Skeletal muscle cell (primary cell): ENCODE measurements at regions not wholly inside any gene's neighbourhood (a gene's known extent, or its start where the extent isn't known, plus 50 kb on each side); places are given as distances from the start of the nearest gene placed in this dataset.
"Not testable (repeated sequence)": the region's sequence is repeated elsewhere in the genome, so short reads cannot be mapped to it uniquely, and the experiment has no call there.

Source experiments
- DNase-seq: peaks from one replicate; pipeline ENCODE4 v3.0.0-alpha.2; 2010; ENCODE audit warnings: low read depth
- H3K4me3 ChIP-seq: 2 replicates; pipeline ENCODE4 v1.5.1; 2011; ENCODE audit warnings: low read depth, mild to moderate bottlenecking, control low read depth, low read length, moderate library complexity

GRCh38 chr7:113209449-113210203, 91.3 kb upstream of the SMIM30 start:
- peak; percentile 53 for DNase-seq
- H3K4me3 ChIP-seq = no peak overlapping the region

GRCh38 chr7:113207931-113208330, 89.6 kb upstream of the SMIM30 start:
- no peak overlapping the region for H3K4me3 ChIP-seq
- no peak for DNase-seq

- no peak overlapping the region for H3K4me3 ChIP-seq
- no peak for DNase-seq
These were observed 89.1 kb upstream of the SMIM30 start for GRCh38 chr7:113207441-113207840.

- H3K4me3 ChIP-seq = no peak overlapping the region
- DNase-seq = no peak
These were observed 86.1 kb upstream of the SMIM30 start for GRCh38 chr7:113204415-113204814.

- no peak overlapping the region for H3K4me3 ChIP-seq
- no peak for DNase-seq
These were observed 83.9 kb upstream of the SMIM30 start for GRCh38 chr7:113202284-113202683.

- DNase-seq = no peak
- H3K4me3 ChIP-seq = no peak overlapping the region
These were observed 81.9 kb upstream of the SMIM30 start for GRCh38 chr7:113200281-113200680.

- DNase-seq = peak; percentile 61
- H3K4me3 ChIP-seq = no peak overlapping the region
These were observed 81.5 kb upstream of the SMIM30 start for GRCh38 chr7:113199841-113200240.

GRCh38 chr7:113199136-113199535, 80.8 kb upstream of the SMIM30 start:
- H3K4me3 ChIP-seq = no peak overlapping the region
- DNase-seq = no peak

- peak; percentile 58 for DNase-seq
- H3K4me3 ChIP-seq = no peak overlapping the region
These were observed 79.9 kb upstream of the SMIM30 start for GRCh38 chr7:113198226-113198625.

GRCh38 chr7:113197274-113197673, 78.9 kb upstream of the SMIM30 start:
- H3K4me3 ChIP-seq = no peak overlapping the region

GRCh38 chr7:113188396-113188795, 70.0 kb upstream of the SMIM30 start:
- H3K4me3 ChIP-seq = no peak overlapping the region
- DNase-seq = no peak

More at GRCh38 chr7:113197274-113197673, 78.9 kb upstream of the SMIM30 start:
- peak; percentile 61 for DNase-seq

GRCh38 chr7:113179313-113179712, 61.0 kb upstream of the SMIM30 start:
- DNase-seq = no peak
- H3K4me3 ChIP-seq = no peak overlapping the region

GRCh38 chr7:113176836-113177235, 58.5 kb upstream of the SMIM30 start:
- DNase-seq = no peak
- no peak overlapping the region for H3K4me3 ChIP-seq

GRCh38 chr7:113176180-113176579, 57.8 kb upstream of the SMIM30 start:
- not testable (repeated sequence) for H3K4me3 ChIP-seq, DNase-seq

- DNase-seq = no peak
- H3K4me3 ChIP-seq = no peak overlapping the region
These were observed 57.3 kb upstream of the SMIM30 start for GRCh38 chr7:113175525-113176104.

- DNase-seq = no peak
- H3K4me3 ChIP-seq = no peak overlapping the region
These were observed 54.4 kb upstream of the SMIM30 start for GRCh38 chr7:113172726-113173125.

GRCh38 chr7:113170591-113170990, 52.2 kb upstream of the SMIM30 start:
- no peak for DNase-seq
- H3K4me3 ChIP-seq = no peak overlapping the region
